Stromal cell of bone marrow (primary cell): ENCODE measurements at regions not wholly inside any gene's neighbourhood (a gene's known extent, or its start where the extent isn't known, plus 50 kb on each side); places are given as distances from the start of the nearest gene placed in this dataset.

ENCODE experiments used
- DNase-seq: peaks from one replicate; pipeline ENCODE4 v3.0.0-alpha.2; 2012; ENCODE audit warnings: low read depth

DNA sequence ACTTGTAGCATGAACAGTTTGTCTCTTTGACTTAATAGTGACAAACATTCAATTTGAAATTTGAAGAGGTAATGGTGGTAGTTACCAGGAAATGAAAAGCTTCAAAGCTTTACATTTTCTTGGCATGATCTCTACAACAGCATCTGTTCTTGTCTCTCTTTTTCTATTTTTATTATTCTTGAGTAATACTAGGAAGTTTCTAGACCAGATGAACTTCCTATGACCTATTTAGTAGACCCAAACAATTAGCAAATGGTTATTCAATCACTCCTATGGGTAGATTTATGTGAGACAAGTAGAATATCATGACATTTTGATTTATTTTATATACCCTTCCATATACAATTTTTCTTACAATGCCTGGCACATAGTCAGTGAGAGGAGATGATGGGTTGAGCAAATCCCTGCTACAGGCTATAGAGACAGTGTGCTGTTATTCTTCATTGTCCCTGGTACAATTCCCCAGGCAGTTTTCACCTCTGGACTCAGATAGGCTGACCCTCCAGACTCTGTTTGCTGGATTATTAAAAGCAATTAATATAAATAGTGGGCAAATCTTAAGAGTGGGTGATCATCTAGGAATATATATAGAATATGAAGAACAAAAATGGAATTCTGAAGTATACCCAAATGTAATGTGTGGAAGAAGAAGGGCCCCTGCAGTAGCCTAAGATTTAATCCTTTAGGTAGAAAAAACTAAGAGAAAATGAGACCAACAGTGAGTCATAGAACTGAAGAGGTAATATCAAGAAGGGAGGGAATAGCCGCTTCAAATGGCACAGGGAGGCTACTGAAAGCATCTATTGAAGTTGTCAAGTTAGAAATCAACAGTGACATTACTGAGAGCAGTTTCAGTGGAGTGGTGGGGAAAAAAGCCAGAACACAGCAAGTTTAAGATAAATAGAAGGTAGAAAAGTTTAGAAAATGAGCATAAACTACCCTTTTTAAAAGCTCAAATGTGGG is 512.0 kb downstream of the FOXG1 start:
- DNase-seq, result no peak

DNA sequence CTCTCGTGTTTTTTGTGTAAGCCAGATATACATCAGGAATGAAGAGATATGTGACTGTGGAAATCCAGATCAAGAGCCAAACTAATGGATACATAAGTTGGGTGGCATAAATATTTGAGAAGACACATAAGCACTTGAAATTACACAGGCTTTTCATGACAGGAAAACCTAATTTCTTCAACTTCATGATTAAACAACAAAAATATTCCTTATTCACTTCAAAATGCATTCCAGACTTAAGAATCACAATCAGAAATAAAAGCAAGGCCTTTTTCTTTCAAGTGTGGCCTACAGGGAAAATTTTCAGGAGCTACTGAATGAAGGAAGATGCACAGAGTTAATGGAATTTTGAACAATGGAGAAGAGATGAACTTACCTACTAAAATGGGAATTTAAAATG is 515.6 kb downstream of the FOXG1 start:
- peak; percentile 6 for DNase-seq

DNA sequence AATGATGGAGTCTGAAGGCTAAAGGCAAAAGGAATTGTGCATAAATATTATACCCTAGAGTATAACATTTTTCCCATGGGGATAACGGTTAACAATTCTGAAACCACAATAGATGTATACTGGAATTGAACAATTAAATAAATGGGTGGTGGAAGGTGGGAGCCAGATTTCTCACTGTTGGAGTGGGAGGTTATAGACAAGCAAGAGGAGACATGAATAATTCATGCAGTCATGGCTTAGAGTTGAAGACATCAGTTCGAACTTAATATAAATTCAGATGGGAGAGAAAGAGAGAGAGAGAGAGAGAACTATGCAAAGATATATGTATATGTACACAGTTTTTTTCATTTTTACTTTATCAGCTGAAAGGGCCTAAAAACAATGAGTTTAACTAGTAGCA is 523.9 kb downstream of the FOXG1 start:
- DNase-seq, result no peak

DNA sequence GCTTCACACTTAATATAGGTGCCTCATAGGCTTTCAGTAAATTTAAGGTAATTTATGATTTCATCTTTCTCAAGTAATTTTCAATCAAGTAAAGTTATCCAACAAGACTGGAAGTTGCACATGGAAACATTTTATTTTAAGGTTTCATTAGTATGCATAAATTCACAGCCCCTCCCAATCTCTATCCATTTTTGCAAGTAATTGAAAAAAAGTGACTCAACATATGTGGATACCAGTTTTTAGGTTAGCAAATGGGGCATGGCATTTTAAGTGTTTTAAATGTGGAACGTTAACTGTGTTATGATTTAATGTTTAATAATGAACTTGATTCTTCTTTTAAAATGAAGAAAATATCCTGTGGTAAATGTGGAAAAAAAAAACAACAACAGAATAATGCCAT is 532.8 kb downstream of the FOXG1 start:
- no peak for DNase-seq

DNA sequence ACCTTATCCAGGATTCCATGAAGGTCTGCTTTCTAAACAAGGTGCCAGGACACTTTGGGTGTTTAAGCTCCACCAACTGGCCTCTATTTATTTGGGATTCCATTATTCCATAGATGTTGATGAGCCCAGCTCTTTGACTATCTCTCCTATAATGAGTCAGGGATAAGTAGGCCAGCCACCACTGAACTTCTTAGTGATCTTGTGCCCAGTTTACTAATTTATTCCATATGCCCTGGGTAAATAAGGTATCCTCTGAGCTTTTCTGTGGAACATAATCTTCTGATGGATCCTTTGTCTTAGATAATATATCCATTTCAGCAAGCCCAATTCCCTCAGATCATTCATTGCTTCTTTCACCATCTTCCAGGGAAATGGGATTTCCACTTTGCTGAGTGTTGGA is 535.0 kb downstream of the FOXG1 start:
- no peak for DNase-seq

DNA sequence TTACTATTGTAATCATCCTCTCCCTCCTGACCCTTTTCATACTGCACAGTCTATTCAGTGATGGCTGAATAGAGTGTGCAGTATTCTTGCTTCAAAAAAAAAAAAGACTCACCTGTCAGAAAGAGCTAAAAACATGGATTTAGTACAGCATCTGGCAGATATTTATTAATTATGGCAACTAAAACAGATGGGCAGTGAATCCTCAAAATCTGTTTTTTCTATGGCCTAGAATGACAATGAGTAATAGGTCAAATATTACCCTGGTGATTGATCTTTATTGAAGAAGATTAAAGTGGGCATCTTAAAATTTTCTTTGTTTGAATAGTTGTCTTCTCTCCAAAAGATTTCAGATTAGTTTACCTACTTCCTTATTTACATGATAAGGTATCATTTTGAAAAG is 543.6 kb downstream of the FOXG1 start:
- DNase-seq, result no peak

DNA sequence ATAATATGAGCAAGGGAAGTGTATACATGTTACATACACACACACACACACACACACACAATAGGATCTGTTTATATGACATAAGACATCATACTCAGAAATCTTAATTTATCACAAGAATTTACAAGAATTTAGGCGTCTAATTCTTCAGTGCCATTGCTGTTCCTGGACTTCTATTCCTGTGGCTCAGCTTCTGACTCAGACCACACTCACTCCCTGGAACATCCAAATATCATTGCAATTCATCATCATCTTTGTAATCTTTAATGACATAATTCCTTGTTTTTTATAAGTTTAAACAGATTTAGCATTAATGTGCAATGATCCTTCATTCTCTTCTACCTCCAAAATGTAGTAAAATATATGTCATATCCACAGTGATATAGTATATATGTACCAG is 544.2 kb downstream of the FOXG1 start:
- peak; percentile 60 for DNase-seq

DNA sequence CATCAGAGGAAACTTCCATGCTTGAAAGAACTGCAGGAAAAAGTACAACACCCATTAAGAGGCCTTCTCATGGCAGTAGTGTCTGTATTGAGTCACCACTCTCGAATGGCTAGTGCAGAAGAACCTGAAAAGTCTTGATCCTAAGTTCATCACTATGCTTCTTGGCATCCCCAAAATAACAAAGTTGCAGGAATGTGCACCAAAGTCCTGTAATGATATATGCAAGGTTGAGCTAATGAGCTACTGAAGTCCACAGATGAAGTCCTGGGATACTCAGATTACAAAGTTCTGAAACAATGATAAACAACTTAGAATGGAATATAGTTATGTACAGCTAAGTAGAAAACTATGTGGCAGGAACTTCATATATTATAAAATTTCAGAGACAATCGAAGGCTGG is 545.4 kb downstream of the FOXG1 start:
- no peak for DNase-seq

DNA sequence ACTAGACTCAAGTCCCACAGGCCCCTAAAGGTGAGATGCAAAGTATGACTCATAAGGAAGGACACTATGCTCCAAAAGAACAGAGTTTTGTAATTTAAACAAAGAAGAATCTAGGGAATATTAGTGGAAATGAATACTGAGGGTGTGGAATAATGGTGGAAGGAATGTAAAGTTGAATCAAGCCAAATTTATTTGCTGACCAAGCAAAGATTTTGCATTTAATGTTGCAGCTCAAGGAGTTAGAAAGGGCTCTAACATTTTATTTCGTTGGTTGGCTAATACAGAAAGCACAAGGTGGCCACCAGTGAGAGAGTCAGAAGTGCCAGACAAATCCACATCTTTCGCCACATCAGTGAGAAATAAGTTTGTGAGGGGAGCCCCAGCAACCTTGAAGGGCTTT is 550.3 kb downstream of the FOXG1 start:
- DNase-seq, result no peak

DNA sequence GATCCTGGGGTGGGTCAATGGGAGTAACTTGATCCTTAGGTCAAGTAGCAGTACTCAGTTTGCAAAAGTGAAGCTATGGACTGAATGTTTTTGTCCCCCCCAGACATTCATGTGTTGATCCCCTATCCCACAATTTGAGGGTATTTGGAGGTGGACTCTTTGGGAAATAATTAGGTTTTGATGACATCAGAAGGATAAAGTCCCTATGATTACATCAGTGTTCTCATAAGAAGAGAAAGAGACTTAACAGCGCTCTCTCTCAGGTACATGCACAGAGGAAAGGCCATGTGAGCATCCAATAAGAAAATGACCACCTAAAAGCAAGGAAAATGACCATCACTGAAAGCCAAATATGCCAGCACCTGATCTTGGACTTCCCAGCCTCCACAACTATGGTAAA is 550.8 kb downstream of the FOXG1 start:
- no peak for DNase-seq

DNA sequence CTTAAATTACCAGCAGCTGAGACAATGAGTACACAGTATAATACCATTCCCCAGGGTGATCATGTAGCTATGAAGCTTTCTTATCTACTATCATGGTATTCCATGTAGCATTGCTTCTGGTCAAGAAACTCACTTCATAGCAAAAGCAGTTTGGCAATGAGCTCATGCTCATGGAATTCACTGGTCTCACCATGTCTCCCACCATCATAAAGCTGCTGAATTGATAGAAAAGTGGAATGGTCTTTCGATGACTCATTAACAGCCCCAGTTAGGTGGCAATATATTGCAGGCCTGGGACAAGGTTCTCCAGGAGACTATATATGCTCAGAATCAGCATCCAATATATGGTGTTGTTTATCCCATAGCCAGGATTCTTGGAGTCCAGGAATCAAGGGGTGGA is 553.7 kb downstream of the FOXG1 start:
- no peak for DNase-seq

DNA sequence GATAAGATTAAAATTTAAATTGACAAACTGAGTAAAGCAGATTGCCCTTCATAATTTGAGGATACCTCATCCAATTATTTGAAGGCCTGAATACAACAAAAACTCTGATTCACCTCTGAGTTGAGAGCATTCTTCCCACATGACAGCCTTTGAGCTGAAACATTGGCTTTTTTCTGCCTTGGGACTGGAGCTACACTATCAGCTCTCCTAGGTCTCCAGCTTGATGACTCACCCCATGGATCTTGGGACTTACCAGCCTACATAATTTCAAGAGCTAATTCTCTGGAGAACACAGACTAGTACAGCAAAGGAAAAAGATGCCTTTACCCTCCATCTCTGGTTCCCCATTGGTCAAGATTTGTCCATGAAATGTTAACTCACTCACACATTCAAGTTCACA is 555.1 kb downstream of the FOXG1 start:
- DNase-seq, result peak; percentile 67

DNA sequence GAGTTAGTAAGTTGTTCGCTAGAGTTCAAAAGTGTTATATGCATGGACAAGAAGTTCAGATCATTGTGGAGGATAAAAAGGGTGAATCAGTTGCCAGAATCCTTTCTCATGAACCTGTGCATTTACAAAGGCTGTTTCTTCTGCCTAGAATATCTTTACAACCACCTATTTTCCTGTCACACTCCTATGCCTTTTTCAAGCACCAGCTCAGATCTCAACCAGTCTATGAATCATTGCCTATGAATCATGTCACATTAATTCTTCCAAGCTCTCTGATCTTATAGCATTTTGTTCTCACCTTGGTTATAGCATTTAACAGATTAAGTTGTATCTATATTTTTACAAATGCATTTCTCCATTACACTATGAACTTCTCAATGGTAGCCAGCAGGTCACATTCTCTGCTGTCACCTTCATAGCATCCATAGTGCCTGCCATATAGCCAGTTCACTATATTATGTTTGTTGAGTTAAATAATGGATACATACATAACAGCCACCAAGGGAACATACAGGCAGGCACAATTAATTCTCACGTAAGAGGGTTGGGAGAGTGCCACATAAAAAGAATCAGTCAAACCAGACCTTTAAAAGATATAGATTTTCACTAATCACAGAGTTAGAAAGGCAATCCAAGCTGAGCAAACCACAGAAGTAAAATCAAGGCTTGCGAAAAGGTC is 573.0 kb downstream of the FOXG1 start:
- DNase-seq, result no peak

DNA sequence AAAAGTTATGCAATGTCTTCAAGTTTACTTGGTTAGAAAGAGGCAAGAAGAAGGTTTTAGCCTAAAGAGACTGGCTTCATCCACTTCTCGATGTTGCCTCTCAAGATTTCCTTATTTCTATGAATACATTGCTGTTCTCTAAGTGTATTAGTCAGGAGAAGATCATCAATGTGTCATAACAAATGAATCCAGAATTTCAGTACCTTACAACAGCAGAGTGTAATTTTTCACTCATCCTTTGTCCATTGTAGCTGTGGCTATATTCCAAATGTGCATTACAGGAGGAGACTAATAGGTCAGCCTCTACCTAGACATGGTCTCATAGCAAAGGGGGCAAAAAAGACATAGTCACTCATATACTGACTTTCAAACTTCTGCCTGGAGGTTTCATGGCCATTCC is 579.1 kb downstream of the PRKD1 start:
- DNase-seq, result no peak

DNA sequence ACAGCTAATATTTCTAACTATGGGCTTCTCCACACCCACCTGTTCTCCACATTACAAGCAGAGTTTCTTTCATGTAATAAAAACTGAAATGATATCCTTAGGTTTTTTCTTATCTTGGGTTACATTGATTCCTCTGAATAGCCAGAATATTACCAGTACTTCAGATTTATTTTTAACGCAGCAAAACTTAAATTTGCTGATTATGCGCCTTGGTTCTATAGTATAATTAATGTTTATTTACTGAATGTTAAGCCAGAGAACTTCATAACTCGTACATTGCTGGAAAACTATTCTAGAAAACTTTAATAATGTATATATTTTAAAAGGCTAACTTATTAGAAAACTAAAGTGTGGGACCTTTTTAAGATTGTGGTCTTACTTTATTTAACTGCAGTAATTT is 577.2 kb downstream of the PRKD1 start:
- no peak for DNase-seq

DNA sequence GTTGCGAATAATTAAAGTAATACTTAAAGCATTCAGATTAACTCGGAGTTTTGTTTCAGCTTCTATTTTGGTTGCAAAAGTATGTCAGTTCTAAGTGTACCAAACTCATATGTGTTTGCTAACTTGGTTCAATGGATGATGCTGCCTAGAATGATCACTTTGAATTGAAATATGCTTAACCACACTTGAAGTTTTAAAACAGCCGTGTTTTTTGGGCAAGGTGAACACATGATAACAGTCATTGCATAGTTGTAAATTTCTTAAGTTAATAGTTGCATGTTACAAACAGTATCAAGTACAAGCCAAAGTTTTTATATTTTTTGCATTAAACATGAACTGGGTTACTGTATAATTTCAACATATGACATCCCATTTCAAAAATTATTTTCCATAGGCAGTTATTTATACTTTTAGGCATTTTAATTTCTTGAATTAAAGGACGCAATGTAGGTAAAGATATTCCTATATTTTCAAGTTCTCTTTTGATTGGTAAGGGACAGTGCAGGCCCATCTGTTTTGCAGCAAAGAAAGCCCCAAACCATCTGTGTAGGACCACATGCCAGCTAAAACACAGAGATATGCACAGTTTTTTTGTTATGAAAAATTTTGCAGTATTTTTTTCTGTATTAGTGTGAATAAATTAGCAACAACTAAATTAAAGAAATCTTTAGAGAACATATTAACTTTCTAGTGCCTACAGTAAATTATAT is 575.5 kb downstream of the PRKD1 start:
- no peak for DNase-seq

DNA sequence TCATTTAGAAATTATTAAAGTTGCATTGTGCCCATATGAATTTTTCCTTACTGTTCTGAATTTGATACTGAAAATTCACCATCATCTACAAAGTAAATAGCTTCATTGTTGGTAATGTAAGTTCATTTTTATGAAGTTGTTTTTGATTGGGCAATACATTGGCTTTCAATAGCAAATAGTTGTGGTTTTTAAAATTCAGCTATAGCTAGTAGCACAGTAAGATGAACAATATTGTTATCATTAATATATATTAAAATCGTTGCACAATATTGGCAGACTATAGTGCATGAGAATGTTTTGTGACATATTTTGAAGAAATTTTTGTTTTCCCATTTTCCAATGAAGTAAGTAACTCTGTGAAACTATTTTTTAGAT is 575.0 kb downstream of the PRKD1 start:
- DNase-seq, result no peak

DNA sequence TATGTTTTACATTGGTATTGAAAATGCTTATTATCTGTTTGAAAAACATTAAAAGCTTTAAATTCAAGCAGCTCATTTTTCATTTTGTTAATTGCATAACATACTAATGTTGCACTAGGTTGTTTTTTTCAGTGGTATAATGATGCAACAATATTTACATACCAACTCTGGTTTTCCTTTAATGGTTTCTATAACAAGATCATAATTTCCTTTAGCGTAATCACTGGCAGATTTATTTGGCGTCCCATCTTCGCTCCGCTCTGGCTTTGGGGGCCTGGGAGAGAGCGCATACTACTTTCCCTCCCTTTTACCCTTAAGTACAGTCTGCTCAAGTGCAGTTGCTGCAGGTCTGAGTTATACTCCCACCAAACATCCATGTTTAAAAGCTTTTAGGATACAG is 574.1 kb downstream of the PRKD1 start:
- no peak for DNase-seq

DNA sequence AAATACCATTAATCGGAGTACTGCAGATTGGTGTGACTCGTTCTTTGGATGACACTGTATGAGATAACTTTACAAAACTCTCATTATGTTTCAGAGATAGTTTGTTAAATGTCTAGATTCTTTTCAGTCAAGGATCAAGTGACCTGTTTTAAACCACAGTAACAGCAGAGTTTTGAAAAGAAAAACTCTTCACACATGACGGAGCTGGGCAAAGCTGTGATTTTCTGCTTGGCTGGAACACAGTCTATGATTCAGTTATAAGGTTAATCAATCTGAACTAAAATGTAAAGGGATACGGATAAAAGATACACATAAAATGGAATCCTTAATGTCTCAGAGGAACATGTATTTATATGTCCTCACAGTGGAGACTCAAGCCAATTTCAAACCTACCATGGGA is 573.2 kb downstream of the PRKD1 start:
- no peak for DNase-seq

DNA sequence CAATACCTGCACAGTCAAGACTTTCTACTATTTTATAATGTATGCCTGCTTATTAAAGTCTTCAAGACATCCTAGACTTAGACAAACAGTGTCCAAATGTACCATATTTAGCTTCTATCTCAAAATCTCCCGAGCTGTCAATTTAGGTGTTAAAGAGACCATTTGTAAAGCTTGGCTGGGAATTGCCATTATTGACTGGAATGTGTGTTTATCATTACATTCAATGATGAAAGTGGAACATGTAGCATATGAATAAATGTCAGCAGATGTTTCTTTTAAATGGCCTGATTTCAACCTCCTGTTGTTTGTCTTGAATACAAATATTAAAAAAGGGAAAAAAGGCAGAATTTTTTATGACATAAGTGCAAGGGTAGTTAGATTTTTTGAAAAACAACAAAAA is 572.3 kb downstream of the PRKD1 start:
- no peak for DNase-seq

DNA sequence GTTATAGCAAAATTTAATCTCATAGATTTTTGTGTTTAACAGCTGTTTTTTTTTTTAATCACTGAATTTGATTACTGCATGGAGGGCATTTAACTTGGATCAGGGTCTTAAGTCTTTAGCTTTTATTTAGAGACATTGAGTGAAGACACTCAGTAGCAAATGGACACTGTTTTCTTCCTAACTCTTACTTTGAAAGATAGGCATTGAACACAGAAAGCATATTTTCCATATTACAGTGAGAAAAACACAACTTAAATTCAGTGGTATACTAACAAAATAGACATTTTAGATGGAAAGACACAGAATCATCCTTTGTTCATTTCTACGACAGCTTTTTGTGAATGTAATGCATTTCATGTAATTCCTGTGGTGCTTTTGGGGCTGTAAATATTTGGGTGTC is 571.8 kb downstream of the PRKD1 start:
- DNase-seq, result no peak

DNA sequence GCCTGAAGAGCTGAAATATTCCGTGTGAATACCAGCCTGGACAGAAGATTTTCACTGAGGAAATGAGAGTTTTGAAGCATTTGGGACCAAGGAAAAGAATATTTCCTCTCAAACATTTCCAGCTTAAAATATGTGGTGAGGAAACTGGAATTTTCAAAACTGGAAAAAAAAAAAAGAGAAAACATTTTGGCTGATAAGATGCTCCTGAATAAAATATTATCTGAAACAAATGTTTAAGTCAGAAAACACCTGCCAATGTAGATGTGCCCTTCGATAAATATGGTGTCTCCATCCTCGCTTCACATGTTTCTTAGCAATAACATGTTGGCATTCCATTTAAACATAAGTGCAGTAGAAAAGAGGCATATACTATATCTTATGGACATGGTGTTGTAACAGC is 567.0 kb downstream of the PRKD1 start:
- no peak for DNase-seq

DNA sequence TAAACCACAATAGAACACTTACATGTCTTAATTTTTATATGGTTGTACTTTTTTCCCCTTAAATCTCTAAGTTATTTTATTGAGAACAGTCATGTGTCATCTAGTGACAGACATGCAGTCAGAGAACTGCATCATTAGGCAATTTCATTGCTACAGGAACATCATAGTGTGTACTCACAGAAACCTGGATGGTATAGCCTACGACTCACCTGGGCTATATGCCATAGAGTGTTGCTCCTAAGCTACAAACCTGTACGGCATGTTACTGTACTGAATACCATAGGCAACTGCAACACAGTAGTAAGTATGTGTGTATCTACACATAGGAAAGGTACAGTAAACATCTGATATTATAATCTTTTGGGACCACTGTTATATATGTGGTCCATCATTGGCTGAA is 557.6 kb downstream of the PRKD1 start:
- no peak for DNase-seq
